ENCODE measurements at regions not wholly inside any gene's neighbourhood (a gene's known extent, or its start where the extent isn't known, plus 50 kb on each side); places are given as distances from the start of the nearest gene placed in this dataset.

GRCh38 chr5:107314330-107314729 lies 356.4 kb downstream of the EFNA5 start:
- intact Hi-C loops (cut with DNase I; ENCODE audit: low total_unique reads) = no loop called here
- no peak overlapping the region for H3K27ac ChIP-seq
- 58 to 76% (median 73%) methylated on average over 3 of the region's 3 CpGs for WGBS, 5 donors
- H3K36me3 ChIP-seq = no peaks in the 10 kb centered on the region
- DNase-seq = no peak
- H3K4me3 ChIP-seq = no peak overlapping the region
- H3K9me3 ChIP-seq = no peaks in the 10 kb centered on the region
- no peaks in the 10 kb centered on the region for H3K27me3 ChIP-seq
- no peaks in the 10 kb centered on the region for H3K4me1 ChIP-seq
- TF ChIP-seq EP300 (IDR thresholded peaks at IDR 0.05) (no peak), POLR2AphosphoS5 (IDR thresholded peaks at IDR 0.05) (no peak), POLR2A (IDR thresholded peaks at IDR 0.05) (no peak), CTCF (IDR thresholded peaks at IDR 0.05) (no peak)

- Histone ChIP-seq H3K27me3 (no peaks in the 10 kb centered on the region), H3K9me3 (no peaks in the 10 kb centered on the region), H3K4me3 (no peak overlapping the region), H3K27ac (no peak overlapping the region), H3K4me1 (no peaks in the 10 kb centered on the region), H3K36me3 (no peaks in the 10 kb centered on the region)
- 67 to 82% (median 75%) methylated on average over 3 of the region's 3 CpGs for WGBS, 5 donors
- intact Hi-C loops (cut with DNase I; ENCODE audit: low total_unique reads) = no loop called here
- no peak for DNase-seq
- TF ChIP-seq EP300 (IDR thresholded peaks at IDR 0.05) (no peak), POLR2A (IDR thresholded peaks at IDR 0.05) (no peak), CTCF (IDR thresholded peaks at IDR 0.05) (no peak), POLR2AphosphoS5 (IDR thresholded peaks at IDR 0.05) (no peak)
These were observed 356.8 kb downstream of the EFNA5 start for GRCh38 chr5:107313921-107314320.

GRCh38 chr5:107313098-107313497 lies 357.6 kb downstream of the EFNA5 start:
- no peak overlapping the region for H3K27ac ChIP-seq
- no peak overlapping the region for H3K4me3 ChIP-seq
- H3K9me3 ChIP-seq = no peaks in the 10 kb centered on the region
- H3K36me3 ChIP-seq = no peaks in the 10 kb centered on the region
- no peaks in the 10 kb centered on the region for H3K4me1 ChIP-seq
- TF ChIP-seq CTCF (IDR thresholded peaks at IDR 0.05) (no peak), POLR2A (IDR thresholded peaks at IDR 0.05) (no peak), POLR2AphosphoS5 (IDR thresholded peaks at IDR 0.05) (no peak), EP300 (IDR thresholded peaks at IDR 0.05) (no peak)
- 81 to 98% (median 95%) methylated on average over 3 of the region's 3 CpGs for WGBS, 5 donors
- intact Hi-C loops (cut with DNase I; ENCODE audit: low total_unique reads) = no loop called here
- DNase-seq = no peak
- no peaks in the 10 kb centered on the region for H3K27me3 ChIP-seq

- Histone ChIP-seq H3K9me3 (no peaks in the 10 kb centered on the region), H3K4me3 (no peak overlapping the region), H3K27ac (no peak overlapping the region), H3K27me3 (no peaks in the 10 kb centered on the region), H3K36me3 (no peaks in the 10 kb centered on the region), H3K4me1 (no peaks in the 10 kb centered on the region)
- WGBS, 5 donors = 35 to 56% (median 43%) methylated on average over 1 of the region's 1 CpG
- TF ChIP-seq EP300 (IDR thresholded peaks at IDR 0.05) (no peak), POLR2AphosphoS5 (IDR thresholded peaks at IDR 0.05) (no peak), POLR2A (IDR thresholded peaks at IDR 0.05) (no peak), CTCF (IDR thresholded peaks at IDR 0.05) (no peak)
- intact Hi-C loops (cut with DNase I; ENCODE audit: low total_unique reads) = no loop called here
- no peak for DNase-seq
These were observed 360.6 kb downstream of the EFNA5 start for GRCh38 chr5:107310181-107310580.

Data from stomach (tissue), 8 donors.